Daoy (cell line): ENCODE measurements at regions not wholly inside any gene's neighbourhood (a gene's known extent, or its start where the extent isn't known, plus 50 kb on each side); places are given as distances from the start of the nearest gene placed in this dataset.

ENCODE experiments used
- DNase-seq: peaks from one replicate; pipeline ENCODE4 v3.0.0-alpha.2; 2015; ENCODE audit warnings: low read depth

GRCh38 chr4:136755531-136755916, 776.8 kb downstream of the PCDH18 start:
- DNase-seq: no peak

DNA sequence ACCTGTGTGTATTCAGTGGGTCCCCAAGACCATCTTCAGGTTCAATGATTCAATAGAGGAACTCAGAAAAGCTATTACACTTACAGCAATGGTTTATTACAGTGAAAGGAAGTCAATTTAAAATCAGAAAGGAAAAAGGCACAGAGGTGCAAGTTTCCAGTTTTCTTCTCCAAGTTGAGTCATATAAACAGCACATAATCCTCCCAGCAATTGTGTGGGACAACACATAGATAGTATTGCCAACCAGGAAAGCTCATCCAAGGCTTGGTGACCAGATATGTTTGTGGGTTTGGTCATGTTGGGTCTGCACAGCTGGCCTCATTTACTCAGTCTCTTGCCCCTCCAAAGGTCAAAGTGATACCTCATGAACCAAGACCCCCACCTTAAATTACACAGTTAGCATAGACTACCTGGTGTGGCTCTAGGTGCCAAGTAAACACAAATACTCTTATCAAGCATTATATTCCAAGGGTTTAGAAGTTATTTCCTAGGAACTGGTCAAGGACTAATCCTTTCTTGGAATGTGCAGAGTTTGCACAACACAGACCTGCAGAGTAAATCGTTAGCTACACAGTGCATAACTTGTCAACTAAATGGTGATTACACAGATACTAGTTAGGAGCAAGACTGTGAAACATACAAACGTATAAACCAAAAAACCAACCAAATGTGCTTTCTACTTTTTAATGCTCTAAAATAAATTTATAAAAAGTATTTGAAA, 777.3 kb downstream of the PCDH18 start:
- no peak for DNase-seq

DNA sequence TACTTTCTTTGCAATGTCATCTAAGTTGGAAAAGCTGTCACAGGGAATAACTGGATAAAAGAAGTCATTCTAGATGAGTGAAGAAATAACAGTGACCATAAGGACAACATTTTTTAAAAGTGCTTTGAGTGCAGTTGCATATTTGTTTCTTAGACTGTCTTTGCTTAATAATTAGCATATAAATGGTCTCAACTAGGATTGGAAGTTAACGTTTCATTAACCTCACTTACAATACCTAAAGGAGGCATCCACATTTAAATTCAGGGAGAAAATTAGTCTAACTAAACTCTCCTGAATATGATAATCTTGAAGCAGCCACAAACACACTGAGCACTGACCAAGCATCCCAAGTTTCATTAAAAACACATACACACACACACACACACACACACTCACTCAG, 780.7 kb downstream of the PCDH18 start:
- no peak for DNase-seq

- no peak for DNase-seq
Observed at GRCh38 chr4:136750897-136751296, 781.4 kb downstream of the PCDH18 start.

DNA sequence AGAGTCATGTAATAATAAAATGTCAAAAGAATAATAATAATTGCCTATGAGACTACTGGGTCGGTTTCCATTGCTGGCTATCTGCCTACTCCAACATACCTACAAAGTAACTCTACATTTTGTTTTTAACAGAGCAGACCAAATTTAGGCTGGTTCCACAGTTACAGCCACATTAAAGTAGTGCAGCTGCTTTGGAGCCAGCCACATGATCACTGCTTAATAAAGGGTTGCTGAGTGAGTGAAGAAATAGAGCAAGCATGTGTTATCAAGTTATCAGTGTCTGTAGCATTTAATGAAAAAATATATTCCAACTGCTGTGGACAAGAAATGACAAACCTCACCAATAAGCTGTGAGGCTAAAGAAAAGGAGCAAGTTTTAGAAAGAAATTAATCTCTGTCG, 782.3 kb downstream of the PCDH18 start:
- no peak for DNase-seq

- DNase-seq: no peak
Observed at GRCh38 chr4:136748773-136749172, 783.5 kb downstream of the PCDH18 start.

GRCh38 chr4:136748165-136748564, 784.1 kb downstream of the PCDH18 start:
- DNase-seq: no peak

DNA sequence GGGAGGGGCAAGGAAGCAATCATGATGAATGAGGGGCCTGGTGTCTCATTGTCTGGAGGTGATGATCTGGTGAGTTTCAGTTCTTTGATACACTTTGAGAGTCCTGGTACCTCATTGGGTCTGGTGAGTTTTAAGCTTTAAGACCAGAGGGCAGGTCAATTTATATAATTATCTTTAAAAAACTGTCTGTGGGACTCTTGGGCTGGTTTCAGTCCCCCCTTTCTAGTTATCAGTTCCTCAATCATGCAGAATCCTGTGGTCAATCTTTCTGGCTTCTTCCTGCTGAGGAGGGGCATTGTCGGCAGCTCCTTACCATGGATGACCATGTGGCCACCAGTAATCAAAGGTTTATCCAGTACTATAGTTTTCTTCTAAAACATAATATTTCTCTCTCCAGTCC, 789.1 kb downstream of the PCDH18 start:
- DNase-seq: no peak

- no peak for DNase-seq
Observed at GRCh38 chr4:136742333-136742732, 790.0 kb downstream of the PCDH18 start.

GRCh38 chr4:136741468-136741867, 790.8 kb downstream of the PCDH18 start:
- peak; percentile 18 for DNase-seq

GRCh38 chr4:136740326-136740725, 792.0 kb downstream of the PCDH18 start:
- no peak for DNase-seq

GRCh38 chr4:136737066-136737465, 795.2 kb downstream of the PCDH18 start:
- no peak for DNase-seq

- DNase-seq: no peak
Observed at GRCh38 chr4:136731025-136731424, 801.3 kb downstream of the PCDH18 start.

DNA sequence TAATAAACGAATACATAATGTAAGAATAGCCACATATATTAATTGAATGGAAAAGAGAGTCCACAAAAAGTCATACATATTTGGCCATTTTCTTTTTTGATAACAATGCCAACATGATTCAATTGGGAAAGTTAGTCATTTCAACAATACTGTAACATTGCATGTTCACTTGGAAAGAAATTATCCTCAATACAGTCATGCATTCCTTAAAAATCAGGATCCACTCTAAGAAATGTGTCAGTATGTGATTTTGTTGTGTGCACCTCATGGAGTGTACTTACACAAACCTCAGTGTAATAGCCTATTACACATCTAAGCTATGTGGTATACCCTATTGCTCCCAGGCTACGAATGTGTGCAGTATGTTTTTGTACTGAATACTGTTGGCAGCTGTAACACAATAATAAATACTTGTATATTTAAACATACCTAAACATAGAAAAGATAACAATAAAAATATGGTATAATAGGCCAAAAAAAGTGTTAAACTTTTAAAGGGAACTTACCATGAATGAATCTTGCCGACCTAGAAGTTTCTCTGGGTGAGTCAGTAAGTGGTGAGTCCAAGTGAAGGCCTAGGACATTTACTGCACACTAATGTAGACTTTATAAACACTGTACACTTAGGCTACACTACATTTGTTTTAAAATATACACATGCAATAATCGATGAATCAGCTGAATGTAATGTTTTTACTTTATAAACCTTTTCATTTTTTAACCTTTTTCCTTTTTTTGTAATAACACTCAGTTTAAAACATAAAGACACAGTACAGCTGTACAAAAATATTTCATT, 806.8 kb downstream of the PCDH18 start:
- no peak for DNase-seq

DNA sequence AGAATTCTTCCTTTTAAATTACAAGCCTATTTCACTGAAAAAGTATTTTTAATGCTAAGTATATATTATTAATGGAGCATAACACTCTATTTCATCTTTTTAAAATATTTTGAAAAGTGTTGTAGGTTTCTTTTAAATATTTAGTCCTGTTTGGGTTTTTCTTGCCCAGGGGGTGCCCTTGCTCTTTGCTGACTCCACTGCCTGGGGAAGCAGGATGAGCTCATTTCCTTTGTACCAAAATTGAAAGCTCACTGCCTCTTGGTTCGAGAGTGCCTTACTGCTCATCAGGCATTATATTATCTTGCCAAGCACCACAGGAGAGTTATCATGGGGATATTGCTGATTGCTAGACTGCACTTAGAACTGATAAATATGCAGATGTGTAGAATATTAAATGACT, 819.2 kb downstream of the PCDH18 start:
- peak; percentile 36 for DNase-seq

DNA sequence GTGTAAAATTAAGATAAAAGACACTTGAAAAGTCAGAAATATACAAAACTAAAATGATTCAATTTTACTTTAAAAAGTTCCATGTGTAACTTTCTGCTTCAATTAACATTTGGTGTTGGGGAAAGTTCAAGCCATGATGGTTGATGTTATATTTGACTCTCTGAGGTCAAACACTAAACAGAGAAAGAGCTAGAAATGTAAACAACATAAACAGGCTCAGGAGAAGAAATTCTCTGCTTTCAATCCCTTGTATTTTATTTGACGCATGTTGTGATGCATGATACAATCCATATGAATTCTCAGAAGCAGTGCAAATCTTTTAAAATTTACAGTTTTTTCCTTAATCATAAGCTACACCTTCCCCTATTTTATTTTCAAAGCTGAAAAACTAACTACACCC, 822.4 kb downstream of the PCDH18 start:
- no peak for DNase-seq

DNA sequence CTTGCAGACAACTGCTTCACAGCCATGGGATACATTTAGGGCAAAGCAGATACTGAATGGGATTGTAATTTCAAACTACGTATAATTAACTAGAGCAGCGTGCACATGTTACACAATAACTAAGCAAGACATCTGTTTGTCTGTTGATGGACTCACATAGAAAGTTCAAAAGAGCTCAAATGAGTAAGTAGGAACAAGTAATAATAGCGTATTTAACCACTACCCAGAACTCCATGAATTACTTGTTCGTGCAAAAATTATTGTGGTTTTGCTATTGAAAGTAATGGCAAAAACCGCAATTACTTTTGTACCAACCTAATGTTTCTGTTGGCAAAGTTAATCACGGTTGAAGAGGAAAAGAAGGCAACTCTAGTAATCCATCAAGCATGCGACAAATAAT, 825.4 kb downstream of the PCDH18 start:
- peak; percentile 17 for DNase-seq

- DNase-seq: no peak
Observed at GRCh38 chr4:136699905-136700304, 832.4 kb downstream of the PCDH18 start.

DNA sequence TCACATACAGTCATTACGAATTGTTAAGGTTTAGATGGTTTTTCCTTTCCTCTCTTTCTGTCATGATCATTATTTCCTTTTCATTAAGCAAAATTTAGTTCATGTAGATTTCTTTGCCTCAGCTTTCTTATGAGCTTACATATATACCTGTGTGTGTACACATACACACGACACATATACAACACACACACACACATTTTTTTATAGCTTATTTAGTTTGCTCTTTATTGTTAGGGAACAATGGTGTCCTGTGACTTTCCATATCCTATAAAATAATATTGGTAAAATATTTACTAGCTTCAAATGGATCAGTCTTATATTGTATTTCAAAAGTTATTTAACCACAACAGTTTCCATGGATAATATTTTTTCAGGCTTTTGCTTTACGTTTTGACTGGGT, 840.7 kb downstream of the PCDH18 start:
- DNase-seq: no peak

DNA sequence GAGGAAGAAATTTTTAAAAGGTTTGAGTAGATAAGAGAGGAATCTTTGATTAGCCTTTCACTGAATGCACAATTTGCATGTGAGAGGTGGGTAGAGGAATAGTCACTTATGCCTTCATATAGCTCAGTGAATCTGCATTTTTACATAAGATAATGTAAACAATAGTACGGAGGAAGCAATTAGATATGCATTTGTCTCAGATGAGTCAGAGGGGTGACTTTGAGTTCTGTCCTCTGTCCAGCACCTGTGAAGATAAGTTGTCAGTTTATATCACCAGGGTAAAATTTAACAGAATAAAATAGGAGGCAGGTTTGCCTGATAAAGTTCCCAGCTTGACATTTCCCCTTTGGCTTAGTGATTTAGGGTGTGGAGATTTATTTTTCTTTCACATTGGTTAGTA, 841.9 kb downstream of the PCDH18 start:
- DNase-seq: peak; percentile 9

DNA sequence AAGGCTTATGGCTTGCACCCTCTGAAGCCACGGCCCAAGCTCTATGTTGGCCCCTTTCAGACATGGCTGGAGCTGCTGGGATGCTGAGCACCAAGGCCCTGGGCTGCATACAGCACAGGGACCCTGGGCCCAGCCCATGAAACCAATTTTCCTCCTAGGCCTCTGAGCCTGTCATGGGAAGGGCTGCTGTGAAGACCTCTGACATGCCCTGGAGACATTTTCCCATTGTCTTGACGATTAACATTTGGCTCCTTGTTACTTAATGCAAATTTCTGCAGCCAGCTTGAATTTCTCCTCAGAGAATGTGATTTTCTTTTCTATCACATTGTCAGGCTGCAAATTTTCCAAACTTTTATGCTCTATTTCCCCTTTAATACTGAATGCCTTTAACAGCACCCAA, 844.7 kb downstream of the PCDH18 start:
- no peak for DNase-seq

GRCh38 chr4:136687118-136687517, 845.2 kb downstream of the PCDH18 start:
- DNase-seq: peak; percentile 14

- DNase-seq: no peak
Observed at GRCh38 chr4:136680761-136681160, 851.5 kb downstream of the PCDH18 start.
